GM19452 (cell line): ENCODE measurements at regions not wholly inside any gene's neighbourhood (a gene's known extent, or its start where the extent isn't known, plus 50 kb on each side); places are given as distances from the start of the nearest gene placed in this dataset.

Experiments used
- ATAC-seq: cut with Tn5 transposase; IDR thresholded peaks from one replicate; pipeline ENCODE4 v1.9.1; 2021; ENCODE audit not compliant: unreplicated experiment

GRCh38 chr13:22698467-22698866 lies 482.3 kb upstream of the SGCG start:
- no peak for ATAC-seq

- ATAC-seq = no peak
Observed at GRCh38 chr13:22700246-22700887, 480.4 kb upstream of the SGCG start.

- ATAC-seq = no peak
Observed at GRCh38 chr13:22703601-22704209, 477.1 kb upstream of the SGCG start.

GRCh38 chr13:22707946-22708345 lies 472.8 kb upstream of the SGCG start:
- ATAC-seq = no peak

- no peak for ATAC-seq
Observed at GRCh38 chr13:22717036-22717435, 463.7 kb upstream of the SGCG start.

GRCh38 chr13:22726726-22727125 lies 454.1 kb upstream of the SGCG start:
- no peak for ATAC-seq

- ATAC-seq = no peak
Observed at GRCh38 chr13:22735011-22735995, 445.5 kb upstream of the SGCG start.

- ATAC-seq = no peak
Observed at GRCh38 chr13:22736084-22736767, 444.6 kb upstream of the SGCG start.

- no peak for ATAC-seq
Observed at GRCh38 chr13:22736768-22737092, 444.0 kb upstream of the SGCG start.

GRCh38 chr13:22738357-22738756 lies 442.4 kb upstream of the SGCG start:
- ATAC-seq = no peak

GRCh38 chr13:22740264-22740663 lies 440.5 kb upstream of the SGCG start:
- no peak for ATAC-seq

GRCh38 chr13:22744688-22745452 lies 435.9 kb upstream of the SGCG start:
- ATAC-seq = no peak

GRCh38 chr13:22748866-22749577 lies 431.8 kb upstream of the SGCG start:
- no peak for ATAC-seq

- ATAC-seq = no peak
Observed at GRCh38 chr13:22749626-22750025, 431.2 kb upstream of the SGCG start.

- ATAC-seq = no peak
Observed at GRCh38 chr13:22757530-22758120, 423.2 kb upstream of the SGCG start.

GRCh38 chr13:22758245-22758644 lies 422.5 kb upstream of the SGCG start:
- no peak for ATAC-seq

- ATAC-seq = no peak
Observed at GRCh38 chr13:22761709-22762108, 419.1 kb upstream of the SGCG start.

GRCh38 chr13:22765547-22765946 lies 415.2 kb upstream of the SGCG start:
- no peak for ATAC-seq

- ATAC-seq = no peak
Observed at GRCh38 chr13:22770891-22771290, 409.9 kb upstream of the SGCG start.

- ATAC-seq = no peak
Observed at GRCh38 chr13:22773465-22773864, 407.3 kb upstream of the SGCG start.
